SK-N-SH (cell line): ENCODE measurements at regions not wholly inside any gene's neighbourhood (a gene's known extent, or its start where the extent isn't known, plus 50 kb on each side); places are given as distances from the start of the nearest gene placed in this dataset.

Experiments used
- CTCF ChIP-seq: fragments of 200-600 bp; sonication (generic); IDR thresholded peaks from 2 replicates; pipeline ENCODE4 v1.6.1; 2017; ENCODE audit warnings: antibody characterized with exemption, mild to moderate bottlenecking, moderate library complexity
- MXI1 ChIP-seq: IDR thresholded peaks from 2 replicates; pipeline ENCODE4 v1.6.1; 2012; ENCODE audit warnings: mild to moderate bottlenecking, low read depth, low read length, improper control_type of control experiment
- POLR2AphosphoS5 ChIP-seq: IDR thresholded peaks from 2 replicates; pipeline ENCODE4 v1.6.1; 2012; ENCODE audit warnings: low read depth, low read length
- REST ChIP-seq: IDR thresholded peaks from 2 replicates; pipeline ENCODE4 v1.6.1; 2012; ENCODE audit warnings: mild to moderate bottlenecking, low read depth, low read length, moderate library complexity
- YY1 ChIP-seq: IDR thresholded peaks from 2 replicates; pipeline ENCODE4 v1.4.0; 2012; ENCODE audit warnings: low read depth, mild to moderate bottlenecking
- ZBTB33 ChIP-seq: IDR thresholded peaks from 2 replicates; pipeline ENCODE4 v1.4.0; 2012; ENCODE audit warnings: low read depth, borderline replicate concordance

GRCh38 chr1:83807821-83808220, 191.1 kb downstream of the TTLL7 start:
- TF ChIP-seq CTCF (no peak), ZBTB33 (no peak), POLR2AphosphoS5 (no peak), REST (no peak), YY1 (no peak), MXI1 (no peak)
